CD4-positive, alpha-beta T cell (primary cell): ENCODE measurements at regions not wholly inside any gene's neighbourhood (a gene's known extent, or its start where the extent isn't known, plus 50 kb on each side); places are given as distances from the start of the nearest gene placed in this dataset.

Experiments
- ATAC-seq: fragments of 200-7000 bp; cut with Tn5 transposase; one replicate; pipeline ENCODE4 v1.10.0; 2022; ENCODE audit warnings: mild to moderate bottlenecking; ENCODE audit not compliant: poor library complexity
- CTCF ChIA-PET: fragments of 350-600 bp; sonication (Branson Sonifier 250); formaldehyde crosslinking; loops from one replicate; lab custom pipeline; 2021; ENCODE audit warnings: antibody characterized with exemption, inconsistent platforms; lab: Charles Lee
- POLR2A ChIA-PET: fragments of 350-600 bp; sonication (Branson Sonifier 250); formaldehyde crosslinking; loops from one replicate; lab custom pipeline; 2021; ENCODE audit warnings: antibody characterized with exemption, inconsistent platforms; lab: Charles Lee
- DNase-seq, 14 experiments: peaks; one replicate each; pipeline ENCODE4 v3.0.0-alpha.2; 2013 to 2020; ENCODE audit warnings: mixed read lengths in 2 of 14
- H3K27ac ChIP-seq, 2 donors: one replicate each; pipeline versions ENCODE4 v1.5.1 to v1.7.0; 2013; ENCODE audit warnings: low read length in 2 of 2, low read depth in 1 of 2, mild to moderate bottlenecking in 1 of 2
- H3K27me3 ChIP-seq, 2 experiments: 1 replicate in 1 of 2; 2 replicates in 1 of 2; pipeline versions ENCODE4 v1.6.1 to v1.7.0; 2013; ENCODE audit warnings: low read length in 2 of 2, control low read depth in 1 of 2, mild to moderate bottlenecking in 1 of 2, moderate library complexity in 1 of 2; ENCODE audit not compliant: insufficient read depth in 2 of 2, control insufficient read depth in 1 of 2
- H3K36me3 ChIP-seq: one replicate; pipeline ENCODE4 v1.6.1; 2013; ENCODE audit warnings: low read length, control low read depth; ENCODE audit not compliant: insufficient read depth
- H3K4me1 ChIP-seq: one replicate; pipeline ENCODE4 v1.6.1; 2013; ENCODE audit warnings: low read length, control low read depth; ENCODE audit not compliant: insufficient read depth
- H3K4me3 ChIP-seq: one replicate; pipeline ENCODE4 v1.5.1; 2013; ENCODE audit warnings: mild to moderate bottlenecking, low read length, moderate library complexity
- H3K9me3 ChIP-seq, 2 experiments: 1 replicate in 1 of 2; 2 replicates in 1 of 2; pipeline versions ENCODE4 v1.6.1 to v1.7.0; 2013; ENCODE audit warnings: low read length in 2 of 2, mild to moderate bottlenecking in 2 of 2, control low read depth in 1 of 2, moderate library complexity in 1 of 2; ENCODE audit not compliant: control insufficient read depth in 1 of 2, insufficient read depth in 1 of 2
- H3K27ac Mint-ChIP-seq: one replicate; pipeline ENCODE4 v1.8.0; 2020; ENCODE audit warnings: mixed read lengths
- H3K27me3 Mint-ChIP-seq: one replicate; pipeline ENCODE4 v1.8.0; 2021; ENCODE audit warnings: mixed read lengths
- H3K36me3 Mint-ChIP-seq: one replicate; pipeline ENCODE4 v1.8.0; 2021; ENCODE audit warnings: low read depth, mixed read lengths
- H3K4me1 Mint-ChIP-seq: one replicate; pipeline ENCODE4 v1.8.0; 2021; ENCODE audit warnings: low read depth, mixed read lengths
- H3K4me3 Mint-ChIP-seq: one replicate; pipeline ENCODE4 v1.8.0; 2020; ENCODE audit warnings: mild to moderate bottlenecking, mixed read lengths
- H3K9me3 Mint-ChIP-seq: one replicate; pipeline ENCODE4 v1.8.0; 2020; ENCODE audit warnings: mixed read lengths
- intact Hi-C, 2 experiments: fragments of 100-400 bp; cut with DNase I in 1 of 2; cut with micrococcal nuclease in 1 of 2; formaldehyde crosslinking; loops; one replicate each; pipeline versions ENCODE4 v1.15.1 to v1.9.0; 2023 to 2025; cut with DNase I, micrococcal nuclease
- TF ChIP-seq, protein P1 (sequence below): fragments of 200-600 bp; IDR thresholded peaks from one replicate; pipeline ENCODE4 v1.8.0; 2022; ENCODE audit warnings: antibody characterized with exemption, mild to moderate bottlenecking

GRCh38 chr4:74531963-74532794 lies 87.2 kb downstream of the AREG start:
- H3K9me3 ChIP-seq = no peaks in the 10 kb centered on the region
- no peak overlapping the region for H3K4me3 ChIP-seq
- intact Hi-C loops = loop anchor here (1.0 to 10.0 kb wide), 3 partner anchors 155 to 307 kb away; no protein-coding TSS in a partner anchor
- CTCF ChIA-PET = interaction anchor here (0.7 to 1.5 kb wide), 6 partner anchors 10 to 162 kb away, joined by 3 to 11 read pairs (median 3); no protein-coding TSS in a partner anchor
- Mint-ChIP-seq H3K27me3 (peaks cover 14% of the 10 kb centered on the region), H3K27ac (no peak overlapping the region), H3K4me1 (no peaks in the 10 kb centered on the region), H3K36me3 (no peaks in the 10 kb centered on the region), H3K4me3 (no peak overlapping the region), H3K9me3 (no peaks in the 10 kb centered on the region)
- POLR2A ChIA-PET = interaction anchor here (0.7 kb wide), 2 partner anchors 84 to 100 kb away, joined by 3 to 4 read pairs; no protein-coding TSS in a partner anchor
- TF ChIP-seq, protein P1, sequence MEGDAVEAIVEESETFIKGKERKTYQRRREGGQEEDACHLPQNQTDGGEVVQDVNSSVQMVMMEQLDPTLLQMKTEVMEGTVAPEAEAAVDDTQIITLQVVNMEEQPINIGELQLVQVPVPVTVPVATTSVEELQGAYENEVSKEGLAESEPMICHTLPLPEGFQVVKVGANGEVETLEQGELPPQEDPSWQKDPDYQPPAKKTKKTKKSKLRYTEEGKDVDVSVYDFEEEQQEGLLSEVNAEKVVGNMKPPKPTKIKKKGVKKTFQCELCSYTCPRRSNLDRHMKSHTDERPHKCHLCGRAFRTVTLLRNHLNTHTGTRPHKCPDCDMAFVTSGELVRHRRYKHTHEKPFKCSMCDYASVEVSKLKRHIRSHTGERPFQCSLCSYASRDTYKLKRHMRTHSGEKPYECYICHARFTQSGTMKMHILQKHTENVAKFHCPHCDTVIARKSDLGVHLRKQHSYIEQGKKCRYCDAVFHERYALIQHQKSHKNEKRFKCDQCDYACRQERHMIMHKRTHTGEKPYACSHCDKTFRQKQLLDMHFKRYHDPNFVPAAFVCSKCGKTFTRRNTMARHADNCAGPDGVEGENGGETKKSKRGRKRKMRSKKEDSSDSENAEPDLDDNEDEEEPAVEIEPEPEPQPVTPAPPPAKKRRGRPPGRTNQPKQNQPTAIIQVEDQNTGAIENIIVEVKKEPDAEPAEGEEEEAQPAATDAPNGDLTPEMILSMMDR = peak; percentile 59
- DNase-seq = peak in 5 of 14 experiments; percentile 3 to 60 (median 34)
- ATAC-seq = no peak
- H3K27me3 ChIP-seq = no peaks in the 10 kb centered on the region
- no peaks in the 10 kb centered on the region for H3K36me3 ChIP-seq
- H3K4me1 ChIP-seq = no peaks in the 10 kb centered on the region
- H3K27ac ChIP-seq = no peak overlapping the region

DNA sequence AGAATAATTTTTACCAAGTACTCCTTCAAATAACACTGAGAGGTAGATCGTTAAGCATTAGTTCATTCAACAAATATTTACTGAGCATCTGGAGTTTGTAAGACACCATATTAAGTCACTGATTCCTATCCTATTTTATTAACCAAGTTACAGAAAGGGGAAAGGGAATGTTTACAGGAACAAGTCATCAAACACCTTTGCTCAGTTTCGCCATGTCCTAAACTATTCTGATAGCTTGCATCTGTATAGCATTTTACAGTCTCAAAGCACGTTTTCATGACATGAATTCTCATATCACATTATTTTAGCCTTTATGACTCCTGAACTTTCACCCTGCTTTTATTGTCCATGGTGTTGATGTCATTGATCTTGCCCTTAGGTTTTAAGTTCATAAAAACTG lies 89.2 kb downstream of the AREG start:
- Mint-ChIP-seq H3K9me3 (no peaks in the 10 kb centered on the region), H3K36me3 (no peaks in the 10 kb centered on the region), H3K4me1 (no peaks in the 10 kb centered on the region), H3K27ac (no peak overlapping the region), H3K27me3 (peaks cover 11% of the 10 kb centered on the region), H3K4me3 (no peak overlapping the region)
- H3K27me3 ChIP-seq = no peaks in the 10 kb centered on the region
- H3K4me3 ChIP-seq = no peak overlapping the region
- no peaks in the 10 kb centered on the region for H3K9me3 ChIP-seq
- ChIA-PET CTCF (no interaction called here), POLR2A (no interaction called here)
- ATAC-seq (no peak), DNase-seq (no peak)
- H3K36me3 ChIP-seq = no peaks in the 10 kb centered on the region
- TF ChIP-seq, protein P1 = no peak
- intact Hi-C loops = loop anchor here in 1 of 2 experiments (10.0 kb wide), 1 partner anchor 309 kb away; no protein-coding TSS in a partner anchor
- no peak overlapping the region for H3K27ac ChIP-seq
- no peaks in the 10 kb centered on the region for H3K4me1 ChIP-seq

- ChIA-PET POLR2A (no interaction called here), CTCF (no interaction called here)
- intact Hi-C loops = loop anchor here in 1 of 2 experiments (5.0 to 10.0 kb wide), 2 partner anchors 137 to 310 kb away; no protein-coding TSS in a partner anchor
Observed at GRCh38 chr4:74534936-74535335, 90.0 kb downstream of the AREG start.

More at GRCh38 chr4:74534936-74535335, 90.0 kb downstream of the AREG start:
- Mint-ChIP-seq H3K36me3 (no peaks in the 10 kb centered on the region), H3K27ac (no peak overlapping the region), H3K4me3 (no peak overlapping the region), H3K27me3 (peaks cover 4% of the 10 kb centered on the region), H3K4me1 (no peaks in the 10 kb centered on the region), H3K9me3 (no peaks in the 10 kb centered on the region)
- ATAC-seq = no peak
- Histone ChIP-seq H3K36me3 (no peaks in the 10 kb centered on the region), H3K27me3 (no peaks in the 10 kb centered on the region), H3K9me3 (no peaks in the 10 kb centered on the region), H3K27ac (no peak overlapping the region), H3K4me3 (no peak overlapping the region), H3K4me1 (no peaks in the 10 kb centered on the region)
- TF ChIP-seq, protein P1 = no peak
- DNase-seq = no peak
